ENCODE measurements at regions not wholly inside any gene's neighbourhood (a gene's known extent, or its start where the extent isn't known, plus 50 kb on each side); places are given as distances from the start of the nearest gene placed in this dataset.
"Not testable (repeated sequence)": the region's sequence is repeated elsewhere in the genome, so short reads cannot be mapped to it uniquely, and the experiment has no call there.

DNA sequence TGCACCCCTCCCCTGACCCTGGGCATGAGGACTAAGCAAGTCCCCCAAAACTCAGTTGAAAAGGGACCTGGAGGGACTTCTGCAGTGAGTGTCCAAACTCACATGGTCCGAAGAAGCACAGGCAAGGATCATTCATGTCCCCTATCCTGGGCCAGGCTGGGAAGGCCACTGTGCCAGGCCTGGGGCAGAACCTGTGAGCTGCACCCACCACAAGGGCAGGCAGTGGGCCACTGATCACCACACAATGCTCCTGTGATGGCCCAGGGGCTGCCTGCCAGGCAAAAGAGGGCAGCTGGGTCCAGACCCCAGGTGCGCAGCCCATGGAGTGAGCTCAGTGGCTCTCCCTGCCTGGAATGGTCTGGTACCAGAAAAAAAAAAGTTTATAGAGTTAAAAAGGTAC is 295.4 kb downstream of the CCDC74A start:
- TF ChIP-seq, protein P1, sequence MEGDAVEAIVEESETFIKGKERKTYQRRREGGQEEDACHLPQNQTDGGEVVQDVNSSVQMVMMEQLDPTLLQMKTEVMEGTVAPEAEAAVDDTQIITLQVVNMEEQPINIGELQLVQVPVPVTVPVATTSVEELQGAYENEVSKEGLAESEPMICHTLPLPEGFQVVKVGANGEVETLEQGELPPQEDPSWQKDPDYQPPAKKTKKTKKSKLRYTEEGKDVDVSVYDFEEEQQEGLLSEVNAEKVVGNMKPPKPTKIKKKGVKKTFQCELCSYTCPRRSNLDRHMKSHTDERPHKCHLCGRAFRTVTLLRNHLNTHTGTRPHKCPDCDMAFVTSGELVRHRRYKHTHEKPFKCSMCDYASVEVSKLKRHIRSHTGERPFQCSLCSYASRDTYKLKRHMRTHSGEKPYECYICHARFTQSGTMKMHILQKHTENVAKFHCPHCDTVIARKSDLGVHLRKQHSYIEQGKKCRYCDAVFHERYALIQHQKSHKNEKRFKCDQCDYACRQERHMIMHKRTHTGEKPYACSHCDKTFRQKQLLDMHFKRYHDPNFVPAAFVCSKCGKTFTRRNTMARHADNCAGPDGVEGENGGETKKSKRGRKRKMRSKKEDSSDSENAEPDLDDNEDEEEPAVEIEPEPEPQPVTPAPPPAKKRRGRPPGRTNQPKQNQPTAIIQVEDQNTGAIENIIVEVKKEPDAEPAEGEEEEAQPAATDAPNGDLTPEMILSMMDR (conservative IDR thresholded peaks at IDR 0.05 in 1 of 2, IDR thresholded peaks at IDR 0.05 in 1 of 2; ENCODE audit: low read depth in 1 of 2, low read length in 2 of 2) = not testable (repeated sequence)
- not testable (repeated sequence) for TF ChIP-seq EZH2 (IDR thresholded peaks at IDR 0.05; ENCODE audit: low read length, missing control alignments)

All from fibroblast of lung (primary cell).